Natural killer cell (primary cell): ENCODE measurements at regions not wholly inside any gene's neighbourhood (a gene's known extent, or its start where the extent isn't known, plus 50 kb on each side); places are given as distances from the start of the nearest gene placed in this dataset.

Source experiments
- ATAC-seq, 3 donors: fragments of 150-1000 bp in 2 of 3; fragments of 200-7000 bp in 1 of 3; cut with Tn5 transposase; 1 replicate in 1 of 3; 2 replicates in 2 of 3; pipeline ENCODE4 v1.10.0; 2021; ENCODE audit warnings: mild to moderate bottlenecking in 2 of 3, moderate library complexity in 2 of 3
- DNase-seq, 2 donors: peaks; one replicate each; pipeline versions ENCODE4 v3.0.0 to v3.0.0-alpha.2; 2013 to 2021; ENCODE audit warnings: mixed read lengths in 1 of 2
- H3K27ac ChIP-seq: one replicate; pipeline ENCODE4 v1.5.1; 2013; ENCODE audit warnings: mild to moderate bottlenecking, low read length
- H3K27me3 ChIP-seq: one replicate; pipeline ENCODE4 v1.6.1; 2013; ENCODE audit warnings: low read length; ENCODE audit not compliant: control insufficient read depth, insufficient read depth
- H3K36me3 ChIP-seq: one replicate; pipeline ENCODE4 v1.6.1; 2013; ENCODE audit warnings: low read length; ENCODE audit not compliant: control insufficient read depth, insufficient read depth
- H3K4me1 ChIP-seq: one replicate; pipeline ENCODE4 v1.6.1; 2013; ENCODE audit warnings: low read length; ENCODE audit not compliant: control insufficient read depth, insufficient read depth
- H3K4me3 ChIP-seq: one replicate; pipeline ENCODE4 v1.5.1; 2013; ENCODE audit warnings: low read length
- H3K9me3 ChIP-seq: one replicate; pipeline ENCODE4 v1.6.1; 2013; ENCODE audit warnings: low read length; ENCODE audit not compliant: control insufficient read depth, insufficient read depth
- H3K27ac Mint-ChIP-seq, 2 donors: one replicate each; pipeline ENCODE4 v1.8.0; 2022; ENCODE audit warnings: mild to moderate bottlenecking in 2 of 2, mixed read lengths in 2 of 2, moderate library complexity in 1 of 2
- H3K27me3 Mint-ChIP-seq, 2 donors: one replicate each; pipeline ENCODE4 v1.8.0; 2022; ENCODE audit warnings: low read depth in 2 of 2, mixed read lengths in 2 of 2
- H3K36me3 Mint-ChIP-seq: one replicate; pipeline ENCODE4 v1.8.0; 2022; ENCODE audit warnings: mixed read lengths
- H3K4me1 Mint-ChIP-seq, 2 donors: one replicate each; pipeline ENCODE4 v1.8.0; 2022; ENCODE audit warnings: mixed read lengths in 2 of 2
- H3K4me3 Mint-ChIP-seq: one replicate; pipeline ENCODE4 v1.8.0; 2022; ENCODE audit warnings: mild to moderate bottlenecking, moderate library complexity, mixed read lengths
- H3K9me3 Mint-ChIP-seq, 2 donors: one replicate each; pipeline ENCODE4 v1.8.0; 2022; ENCODE audit warnings: mixed read lengths in 2 of 2
- WGBS: methylation state at CpG from one replicate; pipeline ENCODE4 v1.1.7; 2013; ENCODE audit warnings: missing lambda C conversion rate; ENCODE audit not compliant: insufficient coverage; 5-methylcytosine and 5-hydroxymethylcytosine counted together
- intact Hi-C: fragments of 100-400 bp; cut with micrococcal nuclease; formaldehyde crosslinking; loops from one replicate; pipeline ENCODE4 v1.14.2; 2022
- TF ChIP-seq, protein P1 (sequence below): fragments of 200-600 bp; IDR thresholded peaks from one replicate; pipeline ENCODE4 v1.8.0; 2022; ENCODE audit warnings: antibody characterized with exemption

GRCh38 chr7:140237390-140237789 lies 60.6 kb upstream of the KDM7A start:
- intact Hi-C loops: no loop called here
- Histone ChIP-seq H3K36me3 (no peaks in the 10 kb centered on the region), H3K4me3 (no peak overlapping the region), H3K27me3 (no peaks in the 10 kb centered on the region), H3K4me1 (peaks cover 7% of the 10 kb centered on the region), H3K9me3 (no peaks in the 10 kb centered on the region), H3K27ac (no peak overlapping the region)
- Mint-ChIP-seq H3K4me1 (no peaks in the 10 kb centered on the region), H3K9me3 (no peaks in the 10 kb centered on the region), H3K27ac (no peak overlapping the region), H3K27me3 (no peaks in the 10 kb centered on the region), H3K4me3 (no peak overlapping the region), H3K36me3 (no peaks in the 10 kb centered on the region)
- DNase-seq (no peak), ATAC-seq (no peak)
- TF ChIP-seq, protein P1, sequence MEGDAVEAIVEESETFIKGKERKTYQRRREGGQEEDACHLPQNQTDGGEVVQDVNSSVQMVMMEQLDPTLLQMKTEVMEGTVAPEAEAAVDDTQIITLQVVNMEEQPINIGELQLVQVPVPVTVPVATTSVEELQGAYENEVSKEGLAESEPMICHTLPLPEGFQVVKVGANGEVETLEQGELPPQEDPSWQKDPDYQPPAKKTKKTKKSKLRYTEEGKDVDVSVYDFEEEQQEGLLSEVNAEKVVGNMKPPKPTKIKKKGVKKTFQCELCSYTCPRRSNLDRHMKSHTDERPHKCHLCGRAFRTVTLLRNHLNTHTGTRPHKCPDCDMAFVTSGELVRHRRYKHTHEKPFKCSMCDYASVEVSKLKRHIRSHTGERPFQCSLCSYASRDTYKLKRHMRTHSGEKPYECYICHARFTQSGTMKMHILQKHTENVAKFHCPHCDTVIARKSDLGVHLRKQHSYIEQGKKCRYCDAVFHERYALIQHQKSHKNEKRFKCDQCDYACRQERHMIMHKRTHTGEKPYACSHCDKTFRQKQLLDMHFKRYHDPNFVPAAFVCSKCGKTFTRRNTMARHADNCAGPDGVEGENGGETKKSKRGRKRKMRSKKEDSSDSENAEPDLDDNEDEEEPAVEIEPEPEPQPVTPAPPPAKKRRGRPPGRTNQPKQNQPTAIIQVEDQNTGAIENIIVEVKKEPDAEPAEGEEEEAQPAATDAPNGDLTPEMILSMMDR: no peak
- 90% methylated on average over 3 of the region's 4 CpGs for WGBS

- H3K36me3 Mint-ChIP-seq: no peaks in the 10 kb centered on the region
- H3K36me3 ChIP-seq: no peaks in the 10 kb centered on the region
- intact Hi-C loops: no loop called here
- TF ChIP-seq, protein P1: no peak
- peaks cover 7% of the 10 kb centered on the region for H3K4me1 ChIP-seq
- DNase-seq (no peak), ATAC-seq (no peak)
- H3K4me3 ChIP-seq: no peak overlapping the region
- peaks cover 7% of the 10 kb centered on the region in 2 donors for H3K4me1 Mint-ChIP-seq
- no peak overlapping the region for H3K27ac ChIP-seq
- H3K27ac Mint-ChIP-seq: no peak overlapping the region
- H3K27me3 Mint-ChIP-seq: no peaks in the 10 kb centered on the region
- WGBS: 90% methylated on average over 6 of the region's 6 CpGs
- H3K9me3 ChIP-seq: no peaks in the 10 kb centered on the region
- H3K9me3 Mint-ChIP-seq: no peaks in the 10 kb centered on the region
- H3K27me3 ChIP-seq: no peaks in the 10 kb centered on the region
- H3K4me3 Mint-ChIP-seq: no peak overlapping the region
Measured at GRCh38 chr7:140236626-140237025, 59.8 kb upstream of the KDM7A start.

GRCh38 chr7:140235114-140235513 lies 58.3 kb upstream of the KDM7A start:
- Mint-ChIP-seq H3K36me3 (no peaks in the 10 kb centered on the region), H3K9me3 (no peaks in the 10 kb centered on the region), H3K4me3 (no peak overlapping the region), H3K27ac (no peak overlapping the region), H3K27me3 (peaks cover 0 to 3% of the 10 kb centered on the region in 2 donors), H3K4me1 (peaks cover 15 to 22% of the 10 kb centered on the region in 2 donors)
- intact Hi-C loops: no loop called here
- Histone ChIP-seq H3K4me3 (no peak overlapping the region), H3K4me1 (peaks cover 19% of the 10 kb centered on the region), H3K27me3 (no peaks in the 10 kb centered on the region), H3K9me3 (no peaks in the 10 kb centered on the region), H3K36me3 (no peaks in the 10 kb centered on the region), H3K27ac (no peak overlapping the region)
- DNase-seq (no peak), ATAC-seq (no peak)
- TF ChIP-seq, protein P1: no peak
- 98% methylated on average over 4 of the region's 5 CpGs for WGBS
